ENCODE measurements at regions not wholly inside any gene's neighbourhood (a gene's known extent, or its start where the extent isn't known, plus 50 kb on each side); places are given as distances from the start of the nearest gene placed in this dataset.

GRCh38 chr2:239609607-239610310 is 208.9 kb upstream of the HDAC4 start (continued):
- no peak for TF ChIP-seq RAD51 (IDR thresholded peaks at IDR 0.05)
- no peak for TF ChIP-seq SMAD1 (IDR thresholded peaks at IDR 0.05; ENCODE audit: low read depth, partially characterized antibody)
- no peak for TF ChIP-seq PML (IDR thresholded peaks at IDR 0.05; ENCODE audit: low read length)
- no peak for TF ChIP-seq NFYB (IDR thresholded peaks at IDR 0.05; ENCODE audit: insufficient read depth, low read depth, low read length)
- TF ChIP-seq STAT3 (IDR thresholded peaks at IDR 0.05; ENCODE audit: low read depth, low read length): no peak
- TF ChIP-seq, protein P1, sequence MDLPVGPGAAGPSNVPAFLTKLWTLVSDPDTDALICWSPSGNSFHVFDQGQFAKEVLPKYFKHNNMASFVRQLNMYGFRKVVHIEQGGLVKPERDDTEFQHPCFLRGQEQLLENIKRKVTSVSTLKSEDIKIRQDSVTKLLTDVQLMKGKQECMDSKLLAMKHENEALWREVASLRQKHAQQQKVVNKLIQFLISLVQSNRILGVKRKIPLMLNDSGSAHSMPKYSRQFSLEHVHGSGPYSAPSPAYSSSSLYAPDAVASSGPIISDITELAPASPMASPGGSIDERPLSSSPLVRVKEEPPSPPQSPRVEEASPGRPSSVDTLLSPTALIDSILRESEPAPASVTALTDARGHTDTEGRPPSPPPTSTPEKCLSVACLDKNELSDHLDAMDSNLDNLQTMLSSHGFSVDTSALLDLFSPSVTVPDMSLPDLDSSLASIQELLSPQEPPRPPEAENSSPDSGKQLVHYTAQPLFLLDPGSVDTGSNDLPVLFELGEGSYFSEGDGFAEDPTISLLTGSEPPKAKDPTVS (IDR thresholded peaks at IDR 0.05; ENCODE audit: low read depth, low read length): no peak
- TF ChIP-seq, protein P2, sequence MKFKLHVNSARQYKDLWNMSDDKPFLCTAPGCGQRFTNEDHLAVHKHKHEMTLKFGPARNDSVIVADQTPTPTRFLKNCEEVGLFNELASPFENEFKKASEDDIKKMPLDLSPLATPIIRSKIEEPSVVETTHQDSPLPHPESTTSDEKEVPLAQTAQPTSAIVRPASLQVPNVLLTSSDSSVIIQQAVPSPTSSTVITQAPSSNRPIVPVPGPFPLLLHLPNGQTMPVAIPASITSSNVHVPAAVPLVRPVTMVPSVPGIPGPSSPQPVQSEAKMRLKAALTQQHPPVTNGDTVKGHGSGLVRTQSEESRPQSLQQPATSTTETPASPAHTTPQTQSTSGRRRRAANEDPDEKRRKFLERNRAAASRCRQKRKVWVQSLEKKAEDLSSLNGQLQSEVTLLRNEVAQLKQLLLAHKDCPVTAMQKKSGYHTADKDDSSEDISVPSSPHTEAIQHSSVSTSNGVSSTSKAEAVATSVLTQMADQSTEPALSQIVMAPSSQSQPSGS (IDR thresholded peaks at IDR 0.05; ENCODE audit: low read length): no peak
- no peak for TF ChIP-seq SMC3 (IDR thresholded peaks at IDR 0.05; ENCODE audit: borderline replicate concordance, low read length)
- no peak for TF ChIP-seq EZH2 (IDR thresholded peaks at IDR 0.05; ENCODE audit: borderline replicate concordance, control insufficient read depth, low read depth, low read length)
- no peak for TF ChIP-seq TCF7 (IDR thresholded peaks at IDR 0.05; ENCODE audit: borderline replicate concordance)
- TF ChIP-seq MXI1 (IDR thresholded peaks at IDR 0.05; ENCODE audit: low read depth, low read length): no peak
- TF ChIP-seq RELA (IDR thresholded peaks at IDR 0.05; ENCODE audit: borderline replicate concordance, partially characterized antibody): no peak

All from GM12878 (cell line).